SK-N-SH (cell line): ENCODE measurements at regions not wholly inside any gene's neighbourhood (a gene's known extent, or its start where the extent isn't known, plus 50 kb on each side); places are given as distances from the start of the nearest gene placed in this dataset.

Experiments used
- CTCF ChIA-PET: fragments of 300-600, 350-600 bp; formaldehyde crosslinking; extraction: SDS; loops from one replicate; lab custom pipeline; 2021; lab: Yijun Ruan, JAX
- POLR2A ChIA-PET: fragments of 350-600 bp; sonication (Branson Sonifier 250); formaldehyde crosslinking; extraction: SDS; loops from one replicate; lab custom pipeline; 2020; ENCODE audit warnings: antibody characterized with exemption, inconsistent platforms; lab: Yijun Ruan, JAX
- DNase-seq: peaks from one replicate; pipeline ENCODE4 v3.0.0; 2012
- H2AFZ ChIP-seq: fragments of 200-600 bp; sonication (generic); 2 replicates; pipeline ENCODE4 v1.8.1; 2016; ENCODE audit warnings: antibody characterized with exemption, mild to moderate bottlenecking, low read depth
- H3F3A ChIP-seq: fragments of 200-600 bp; sonication (generic); replicated peaks from 2 replicates; pipeline ENCODE3; 2016; ENCODE audit warnings: antibody characterized with exemption, mild to moderate bottlenecking; ENCODE audit not compliant: insufficient read depth
- H3K27ac ChIP-seq, 2 experiments: fragments of 200-500 bp in 1 of 2; fragments of 200-600 bp in 1 of 2; sonication (Bioruptor generic) in 1 of 2; sonication (generic), shearing (Covaris generic) in 1 of 2; 2 replicates each; pipeline versions ENCODE4 v1.5.1 to v1.6.1; 2014 to 2016; ENCODE audit warnings: low read depth in 2 of 2, inconsistent platforms in 1 of 2, low read length in 1 of 2, mild to moderate bottlenecking in 1 of 2, mixed read lengths in 1 of 2
- H3K27me3 ChIP-seq: fragments of 200-600 bp; sonication (generic), shearing (Covaris generic); 2 replicates; pipeline ENCODE4 v1.6.1; 2016; ENCODE audit warnings: mixed run types; ENCODE audit not compliant: insufficient read depth
- H3K36me3 ChIP-seq, 2 experiments: fragments of 200-500 bp in 1 of 2; fragments of 200-600 bp in 1 of 2; sonication (Bioruptor generic) in 1 of 2; sonication (generic) in 1 of 2; replicated peaks in 1 of 2; 2 replicates each; pipeline versions ENCODE3 to v1.5.1; 2014 to 2016; ENCODE audit warnings: low read length in 1 of 2, mild to moderate bottlenecking in 1 of 2; ENCODE audit not compliant: insufficient read depth in 2 of 2, control insufficient read depth in 1 of 2
- H3K4me1 ChIP-seq, 2 experiments: fragments of 200-500 bp in 1 of 2; fragments of 200-600 bp in 1 of 2; sonication (Bioruptor generic) in 1 of 2; sonication (generic), shearing (Covaris generic) in 1 of 2; 2 replicates each; pipeline versions ENCODE4 v1.5.1 to v1.6.1; 2014 to 2016; ENCODE audit warnings: low read depth in 1 of 2, low read length in 1 of 2, mixed run types in 1 of 2; ENCODE audit not compliant: insufficient read depth in 2 of 2, control insufficient read depth in 1 of 2
- H3K4me2 ChIP-seq: fragments of 200-600 bp; sonication (generic), shearing (Covaris generic); 2 replicates; pipeline ENCODE4 v1.6.1; 2017; ENCODE audit warnings: mixed run types
- H3K4me3 ChIP-seq, 2 experiments: fragments of 200-500 bp in 1 of 2; fragments of 200-600 bp in 1 of 2; sonication (Bioruptor generic) in 1 of 2; sonication (generic), shearing (Covaris generic) in 1 of 2; 2 replicates each; pipeline versions ENCODE4 v1.5.1 to v1.8.1; 2014 to 2016; ENCODE audit warnings: low read depth in 2 of 2, inconsistent platforms in 1 of 2, low read length in 1 of 2, mild to moderate bottlenecking in 1 of 2, mixed read lengths in 1 of 2, moderate library complexity in 1 of 2
- H3K79me2 ChIP-seq: fragments of 200-600 bp; sonication (generic); 2 replicates; pipeline ENCODE4 v1.8.1; 2017; ENCODE audit warnings: mild to moderate bottlenecking; ENCODE audit not compliant: insufficient read depth
- H3K9ac ChIP-seq: fragments of 200-600 bp; sonication (generic); 2 replicates; pipeline ENCODE4 v1.6.1; 2017; ENCODE audit warnings: mixed run types
- H3K9me2 ChIP-seq: fragments of 200-600 bp; sonication (generic); 2 replicates; pipeline ENCODE4 v1.6.1; 2017; ENCODE audit warnings: mixed run types
- H3K9me3 ChIP-seq: fragments of 200-600 bp; sonication (generic); 2 replicates; pipeline ENCODE4 v1.6.1; 2017; ENCODE audit warnings: mixed run types, mild to moderate bottlenecking, moderate library complexity
- H4K20me1 ChIP-seq: fragments of 200-600 bp; sonication (generic); 2 replicates; pipeline ENCODE4 v1.6.1; 2017; ENCODE audit warnings: mild to moderate bottlenecking, mixed run types; ENCODE audit not compliant: insufficient read depth
- EZH2phosphoT487 ChIP-seq: fragments of 200-600 bp; sonication (generic); IDR thresholded peaks from 2 replicates; pipeline ENCODE4 v1.6.1; 2017; ENCODE audit warnings: low read depth, mixed run types, mild to moderate bottlenecking, antibody characterized with exemption, moderate library complexity, borderline replicate concordance
- FOSL2 ChIP-seq: IDR thresholded peaks from 2 replicates; pipeline ENCODE4 v1.4.0; 2012; ENCODE audit warnings: low read depth, mild to moderate bottlenecking, moderate library complexity, borderline replicate concordance
- GABPA ChIP-seq: IDR thresholded peaks from 2 replicates; pipeline ENCODE4 v1.4.0; 2012; ENCODE audit warnings: low read depth, mild to moderate bottlenecking
- GATA2 ChIP-seq: sonication (generic); formaldehyde crosslinking; IDR thresholded peaks from 2 replicates; pipeline ENCODE4 v1.5.0; 2020; ENCODE audit warnings: mild to moderate bottlenecking, missing genetic modification reagents
- IRF3 ChIP-seq: fragments of 150-350 bp; IDR thresholded peaks from 2 replicates; pipeline ENCODE4 v1.6.1; 2016; ENCODE audit warnings: mild to moderate bottlenecking, low read depth, low read length
- JUND ChIP-seq: IDR thresholded peaks from 2 replicates; pipeline ENCODE4 v1.4.0; 2012
- MEF2A ChIP-seq: IDR thresholded peaks from 2 replicates; pipeline ENCODE4 v1.4.0; 2012; ENCODE audit warnings: low read depth, borderline replicate concordance
- MXI1 ChIP-seq: IDR thresholded peaks from 2 replicates; pipeline ENCODE4 v1.6.1; 2012; ENCODE audit warnings: mild to moderate bottlenecking, low read depth, low read length, improper control_type of control experiment
- NRF1 ChIP-seq: IDR thresholded peaks from 2 replicates; pipeline ENCODE4 v1.6.1; 2012; ENCODE audit warnings: low read depth, mild to moderate bottlenecking, low read length
- PBX3 ChIP-seq: IDR thresholded peaks from 2 replicates; pipeline ENCODE4; 2012
- POLR2AphosphoS5 ChIP-seq: IDR thresholded peaks from 2 replicates; pipeline ENCODE4 v1.6.1; 2012; ENCODE audit warnings: low read depth, low read length
- RAD21 ChIP-seq: IDR thresholded peaks from 2 replicates; pipeline ENCODE4 v1.6.1; 2012; ENCODE audit warnings: mild to moderate bottlenecking, low read length
- RCOR1 ChIP-seq: fragments of 150-350 bp; IDR thresholded peaks from 2 replicates; pipeline ENCODE4 v1.6.1; 2017; ENCODE audit warnings: antibody characterized with exemption, low read length
- REST ChIP-seq: IDR thresholded peaks from 2 replicates; pipeline ENCODE4 v1.6.1; 2012; ENCODE audit warnings: mild to moderate bottlenecking, low read depth, low read length, moderate library complexity
- RFX5 ChIP-seq: IDR thresholded peaks from 2 replicates; pipeline ENCODE4 v1.6.1; 2012; ENCODE audit warnings: mild to moderate bottlenecking, improper control_type of control experiment, low read length
- SIN3A ChIP-seq: IDR thresholded peaks from 2 replicates; pipeline ENCODE4 v1.6.1; 2012; ENCODE audit warnings: low read depth, mild to moderate bottlenecking, low read length, moderate library complexity, borderline replicate concordance
- SMC3 ChIP-seq: IDR thresholded peaks from 2 replicates; pipeline ENCODE4 v1.6.1; 2012; ENCODE audit warnings: low read depth, low read length, improper control_type of control experiment
- TAF1 ChIP-seq: IDR thresholded peaks from 2 replicates; pipeline ENCODE4 v1.6.1; 2012; ENCODE audit warnings: low read depth, mild to moderate bottlenecking, low read length, moderate library complexity, borderline replicate concordance
- USF1 ChIP-seq: IDR thresholded peaks from 2 replicates; pipeline ENCODE4 v1.4.0; 2012; ENCODE audit warnings: low read depth, borderline replicate concordance
- ZBTB33 ChIP-seq: IDR thresholded peaks from 2 replicates; pipeline ENCODE4 v1.4.0; 2012; ENCODE audit warnings: low read depth, borderline replicate concordance
- WGBS: methylation state at CpG from one replicate; pipeline ENCODE4 v1.1.6; 2017; ENCODE audit warnings: low lambda C conversion rate; 5-methylcytosine and 5-hydroxymethylcytosine counted together

GRCh38 chr13:80465321-80465720 lies 124.4 kb upstream of the SPRY2 start (continued):
- TF ChIP-seq ZBTB33 (no peak), NRF1 (no peak), MEF2A (no peak)

- no peak overlapping the region for H3K9ac ChIP-seq
- TF ChIP-seq TAF1 (no peak), EZH2phosphoT487 (no peak), SIN3A (no peak), RAD21 (no peak), USF1 (no peak), GABPA (no peak), MEF2A (no peak), GATA2 (CRISPR knock-in tag) (no peak), RFX5 (no peak), NRF1 (no peak), RCOR1 (no peak), ZBTB33 (no peak), REST (no peak), SMC3 (no peak), MXI1 (no peak), JUND (no peak), POLR2AphosphoS5 (no peak), FOSL2 (no peak), IRF3 (no peak), PBX3 (no peak)
- no peak overlapping the region for H3K27ac ChIP-seq
- H3K27me3 ChIP-seq = no peaks in the 10 kb centered on the region
- no peak overlapping the region for H3K4me3 ChIP-seq
- peaks cover 0 to 3% of the 10 kb centered on the region in 2 experiments; a peak in 2 of 4 replicates for H3K4me1 ChIP-seq
- DNase-seq = no peak
- H4K20me1 ChIP-seq = no peaks in the 10 kb centered on the region
- ChIA-PET POLR2A (no interaction called here), CTCF (no interaction called here)
- peaks cover 5% of the 10 kb centered on the region for H3F3A ChIP-seq
- H3K4me2 ChIP-seq = no peak overlapping the region
- H3K36me3 ChIP-seq = no peaks in the 10 kb centered on the region
- 89% methylated on average over 3 of the region's 3 CpGs for WGBS
- H3K9me3 ChIP-seq = no peaks in the 10 kb centered on the region
- H3K9me2 ChIP-seq = no peaks in the 10 kb centered on the region
- no peak overlapping the region for H2AFZ ChIP-seq
- H3K79me2 ChIP-seq = no peaks in the 10 kb centered on the region
Measured at GRCh38 chr13:80463673-80464352, 122.9 kb upstream of the SPRY2 start.
